ENCODE measurements at regions not wholly inside any gene's neighbourhood (a gene's known extent, or its start where the extent isn't known, plus 50 kb on each side); places are given as distances from the start of the nearest gene placed in this dataset.
"Not testable (repeated sequence)": the region's sequence is repeated elsewhere in the genome, so short reads cannot be mapped to it uniquely, and the experiment has no call there.

DNA sequence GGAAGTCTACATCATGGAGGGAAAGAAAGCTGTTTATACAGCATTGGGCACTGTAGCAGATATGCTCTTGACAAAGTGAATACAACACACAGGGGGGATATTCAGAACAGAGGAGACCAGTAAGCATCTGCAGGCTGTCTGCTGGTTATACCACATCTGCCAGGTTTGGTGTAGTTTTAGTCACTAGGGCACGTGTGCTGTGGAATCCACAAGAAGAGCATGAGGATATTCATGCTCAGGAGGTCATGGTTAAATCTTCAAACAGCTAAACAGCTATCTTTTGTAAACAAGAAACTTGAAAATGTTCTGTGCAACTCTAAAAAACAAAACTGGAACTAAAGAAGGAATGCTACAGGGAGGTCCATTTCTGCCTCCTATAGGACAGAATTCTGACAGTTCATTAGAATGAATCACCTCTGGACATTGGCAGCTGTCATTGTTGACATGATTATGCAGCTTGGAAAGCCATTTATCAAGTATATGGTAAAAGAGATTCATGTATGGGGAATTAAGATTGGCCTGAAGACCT is 175.8 kb downstream of the RCHY1 start:
- H3K27me3 ChIP-seq, result no peaks in the 10 kb centered on the region
- 31 to 60% (median 48%) methylated on average over 1 of the region's 1 CpG for WGBS, 4 donors
- DNase-seq, result no peak
- no peak overlapping the region for H3K27ac ChIP-seq
- TF ChIP-seq POLR2A (IDR thresholded peaks at IDR 0.05), result no peak
- TF ChIP-seq, protein P1, sequence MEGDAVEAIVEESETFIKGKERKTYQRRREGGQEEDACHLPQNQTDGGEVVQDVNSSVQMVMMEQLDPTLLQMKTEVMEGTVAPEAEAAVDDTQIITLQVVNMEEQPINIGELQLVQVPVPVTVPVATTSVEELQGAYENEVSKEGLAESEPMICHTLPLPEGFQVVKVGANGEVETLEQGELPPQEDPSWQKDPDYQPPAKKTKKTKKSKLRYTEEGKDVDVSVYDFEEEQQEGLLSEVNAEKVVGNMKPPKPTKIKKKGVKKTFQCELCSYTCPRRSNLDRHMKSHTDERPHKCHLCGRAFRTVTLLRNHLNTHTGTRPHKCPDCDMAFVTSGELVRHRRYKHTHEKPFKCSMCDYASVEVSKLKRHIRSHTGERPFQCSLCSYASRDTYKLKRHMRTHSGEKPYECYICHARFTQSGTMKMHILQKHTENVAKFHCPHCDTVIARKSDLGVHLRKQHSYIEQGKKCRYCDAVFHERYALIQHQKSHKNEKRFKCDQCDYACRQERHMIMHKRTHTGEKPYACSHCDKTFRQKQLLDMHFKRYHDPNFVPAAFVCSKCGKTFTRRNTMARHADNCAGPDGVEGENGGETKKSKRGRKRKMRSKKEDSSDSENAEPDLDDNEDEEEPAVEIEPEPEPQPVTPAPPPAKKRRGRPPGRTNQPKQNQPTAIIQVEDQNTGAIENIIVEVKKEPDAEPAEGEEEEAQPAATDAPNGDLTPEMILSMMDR (IDR thresholded peaks at IDR 0.05), result no peak
- H3K4me3 ChIP-seq, result no peak overlapping the region
- intact Hi-C loops (cut with DNase I), result no loop called here
- no peaks in the 10 kb centered on the region for H3K4me1 ChIP-seq (replicated peaks in 1 of 2)
- no peaks in the 10 kb centered on the region for H3K9me3 ChIP-seq (replicated peaks in 1 of 3)
- no peaks in the 10 kb centered on the region for H3K36me3 ChIP-seq (replicated peaks in 1 of 2)

DNA sequence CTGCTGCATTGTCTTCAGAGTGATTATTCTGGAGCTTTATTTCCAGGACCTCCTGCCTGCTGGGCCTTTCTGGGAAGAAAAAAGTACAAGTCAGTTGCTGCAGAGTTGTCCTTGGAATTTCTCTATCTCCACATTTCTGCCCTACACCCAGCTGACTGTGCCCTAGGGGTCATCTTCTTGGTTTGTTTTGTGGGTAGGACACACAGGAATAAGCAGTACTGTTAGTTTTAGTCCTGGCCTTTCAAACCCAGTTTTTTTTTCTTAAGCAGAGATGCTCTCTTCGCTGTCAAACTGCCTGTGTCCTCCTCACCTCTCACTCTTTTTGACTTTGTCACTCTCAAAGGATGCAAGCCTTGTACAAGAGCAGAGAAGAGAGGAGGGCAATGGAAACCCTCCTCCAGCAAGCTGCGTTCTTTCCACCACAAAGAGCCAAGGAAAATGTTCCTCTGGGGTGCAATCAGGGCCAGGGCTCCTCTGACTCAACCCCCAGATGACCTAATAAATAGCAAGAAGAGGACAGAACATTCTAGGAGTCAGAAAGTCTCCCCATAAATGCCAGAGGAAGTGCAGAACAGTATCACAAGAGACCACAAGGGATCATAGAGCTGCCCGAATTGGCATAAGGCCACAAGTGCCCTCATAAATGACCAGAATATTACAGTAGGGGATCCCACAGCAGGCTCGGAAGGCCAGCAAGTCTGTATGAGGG is 186.2 kb downstream of the RCHY1 start:
- peak in 5 of 7 donors; percentile 2 to 61 (median 37) for DNase-seq
- intact Hi-C loops (cut with DNase I), result no loop called here
- WGBS, 4 donors, result 55 to 67% (median 60%) methylated on average over 4 of the region's 4 CpGs
- peak overlapping the region in 3 of 5 donors; percentile 16 to 83 (median 30) for H3K27ac ChIP-seq
- no peaks in the 10 kb centered on the region for H3K36me3 ChIP-seq (replicated peaks in 1 of 2)
- no peaks in the 10 kb centered on the region for H3K9me3 ChIP-seq (replicated peaks in 1 of 3)
- H3K27me3 ChIP-seq, result no peaks in the 10 kb centered on the region
- peaks cover 0 to 3% of the 10 kb centered on the region in 2 donors for H3K4me1 ChIP-seq (replicated peaks in 1 of 2)
- no peak overlapping the region for H3K4me3 ChIP-seq
- TF ChIP-seq, protein P1 (IDR thresholded peaks at IDR 0.05), result peak in 1 of 6 experiments; percentile 13
- no peak for TF ChIP-seq POLR2A (IDR thresholded peaks at IDR 0.05)

DNA sequence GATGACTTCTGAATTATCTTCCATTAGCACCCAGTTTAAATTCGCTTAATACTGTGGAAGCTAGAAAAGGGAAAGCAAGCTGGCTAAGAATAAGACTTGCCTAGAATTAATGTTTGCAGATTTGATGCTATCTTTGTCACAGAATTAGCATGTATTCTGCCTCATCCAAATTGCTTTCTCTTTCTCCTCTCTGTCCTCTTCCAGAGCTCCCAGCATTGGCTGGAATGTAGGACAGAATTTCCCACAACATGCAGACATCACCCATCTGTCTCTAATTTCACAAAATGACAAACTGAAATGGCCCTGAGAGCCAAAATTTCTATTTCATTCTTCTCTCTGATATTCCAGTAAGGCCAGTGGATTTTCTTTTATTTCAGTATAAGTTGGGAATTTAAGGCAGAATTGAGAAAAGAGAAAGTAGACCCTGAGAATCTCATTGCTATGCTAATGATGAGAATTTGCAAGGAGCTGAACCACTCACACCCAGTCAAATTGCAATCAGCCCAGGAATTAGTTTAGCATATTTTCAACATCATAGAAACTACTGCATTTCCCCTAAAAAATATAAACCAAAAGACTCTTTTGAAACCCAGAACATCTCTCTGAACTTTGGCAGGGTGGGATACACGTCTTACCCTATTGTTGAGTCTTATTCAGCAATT is 188.8 kb downstream of the RCHY1 start:
- Histone ChIP-seq H3K4me1 (replicated peaks in 1 of 2) (no peaks in the 10 kb centered on the region), H3K27me3 (no peaks in the 10 kb centered on the region), H3K27ac (peak overlapping the region in 2 of 5 donors; percentile 20 to 21), H3K36me3 (replicated peaks in 1 of 2) (no peaks in the 10 kb centered on the region), H3K9me3 (replicated peaks in 1 of 3) (no peaks in the 10 kb centered on the region), H3K4me3 (no peak overlapping the region)
- 66 to 74% (median 71%) methylated on average over 2 of the region's 2 CpGs for WGBS, 4 donors
- intact Hi-C loops (cut with DNase I), result no loop called here
- DNase-seq, result no peak
- no peak for TF ChIP-seq POLR2A (IDR thresholded peaks at IDR 0.05)
- TF ChIP-seq, protein P1 (IDR thresholded peaks at IDR 0.05), result no peak

DNA sequence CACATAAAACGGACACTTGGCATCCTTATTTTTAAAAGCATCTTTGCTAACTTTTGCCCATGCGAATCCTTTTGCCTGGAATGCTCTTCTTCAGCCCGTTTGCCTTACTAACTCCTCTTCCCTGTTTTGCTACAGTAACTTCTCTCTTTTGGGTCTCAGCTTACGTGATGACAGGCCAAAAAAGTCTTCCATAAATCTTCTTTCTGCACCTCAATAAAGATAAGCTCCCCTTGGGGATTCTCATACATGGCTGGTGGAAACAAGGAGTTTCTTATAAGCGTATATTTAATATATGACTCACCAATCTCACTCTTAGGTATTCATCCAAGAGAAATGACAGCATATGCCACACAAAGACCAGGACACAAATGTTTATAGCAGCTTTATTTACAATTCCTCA is 192.7 kb downstream of the RCHY1 start:
- TF ChIP-seq, protein P1 (IDR thresholded peaks at IDR 0.05), result no peak
- no peak for TF ChIP-seq POLR2A (IDR thresholded peaks at IDR 0.05)
- H3K27me3 ChIP-seq, result no peaks in the 10 kb centered on the region
- intact Hi-C loops (cut with DNase I), result no loop called here
- no peaks in the 10 kb centered on the region for H3K36me3 ChIP-seq (replicated peaks in 1 of 2)
- H3K27ac ChIP-seq, result no peak overlapping the region
- DNase-seq, result no peak
- 57 to 64% (median 61%) methylated on average over 5 of the region's 5 CpGs for WGBS, 4 donors
- H3K4me1 ChIP-seq (replicated peaks in 1 of 2), result no peaks in the 10 kb centered on the region
- H3K9me3 ChIP-seq (replicated peaks in 1 of 3), result no peaks in the 10 kb centered on the region
- H3K4me3 ChIP-seq, result no peak overlapping the region

DNA sequence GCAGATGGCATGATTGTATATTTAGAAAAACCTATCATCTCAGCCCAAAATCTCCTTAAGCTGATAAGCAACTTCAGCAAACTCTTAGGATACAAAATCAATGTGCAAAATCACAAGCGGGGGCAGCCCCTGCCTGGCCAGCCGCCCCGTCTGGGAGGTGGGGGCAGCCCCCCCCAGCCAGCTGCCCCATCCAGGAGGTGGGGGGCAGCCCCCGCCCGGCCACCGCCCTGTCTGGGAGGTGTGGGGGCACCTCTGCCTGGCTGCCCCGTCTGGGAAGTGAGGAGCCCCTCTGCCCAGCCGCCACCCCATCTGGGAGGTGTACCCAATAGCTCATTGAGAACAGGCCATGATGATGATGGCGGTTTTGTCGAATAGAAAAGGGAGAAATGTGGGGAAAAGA is 196.6 kb downstream of the RCHY1 start:
- H3K4me3 ChIP-seq; intact Hi-C loops (cut with DNase I); H3K9me3 ChIP-seq (replicated peaks in 1 of 3); H3K27me3 ChIP-seq; H3K36me3 ChIP-seq (replicated peaks in 1 of 2); DNase-seq; H3K4me1 ChIP-seq (replicated peaks in 1 of 2); H3K27ac ChIP-seq: not testable (repeated sequence)
- WGBS, 4 donors, result 58 to 93% (median 86%) methylated on average over 7 to 10 of the region's 10 CpGs

Measured in adrenal gland (tissue), 9 donors.